ENCODE measurements at regions not wholly inside any gene's neighbourhood (a gene's known extent, or its start where the extent isn't known, plus 50 kb on each side); places are given as distances from the start of the nearest gene placed in this dataset.

- H3K9ac ChIP-seq (ENCODE audit: low read length): no peak overlapping the region
- POLR2A ChIA-PET: no interaction called here
- no peak for ATAC-seq
Measured at GRCh38 chr3:165491487-165491886, 295.3 kb upstream of the SLITRK3 start.

More at GRCh38 chr3:165491487-165491886, 295.3 kb upstream of the SLITRK3 start:
- H3K4me3 ChIP-seq (replicated peaks in 1 of 2; ENCODE audit: low read depth in 1 of 2, low read length in 2 of 2): no peak overlapping the region
- BruUV-seq (replicated peaks): no TSS peak
- no peaks in the 10 kb centered on the region for H4K20me1 ChIP-seq (ENCODE audit: insufficient read depth)
- no peaks in the 10 kb centered on the region for H3K79me2 ChIP-seq (ENCODE audit: insufficient read depth, low read length)
- H3K9me2 ChIP-seq (ENCODE audit: insufficient read depth): no peaks in the 10 kb centered on the region
- H3K36me3 ChIP-seq (ENCODE audit: control insufficient read depth in 1 of 2, insufficient read depth in 2 of 2, low read length in 2 of 2): no peaks in the 10 kb centered on the region
- intact Hi-C loops (cut with micrococcal nuclease): no loop called here
- no peaks in the 10 kb centered on the region for H3K9me3 ChIP-seq (ENCODE audit: control insufficient read depth in 1 of 2, insufficient read depth in 1 of 2, low read depth in 1 of 2, low read length in 2 of 2)
- H2AFZ ChIP-seq (ENCODE audit: low read depth, low read length, poor library complexity, severe bottlenecking): no peak overlapping the region
- RAD21 ChIA-PET (ENCODE audit: low non-redundant PET in 1 of 2, low total read pairs in 2 of 2, uncharacterized antibody in 2 of 2, unreplicated experiment in 2 of 2): no interaction called here
- DNase-seq (ENCODE audit: low read depth, low spot score): no peak
- H3K27me3 ChIP-seq (ENCODE audit: insufficient read depth, low read length): no peaks in the 10 kb centered on the region
- TF ChIP-seq EZH2phosphoT487 (IDR thresholded peaks at IDR 0.05; ENCODE audit: borderline replicate concordance) (no peak), MAX (IDR thresholded peaks at IDR 0.05) (no peak), FOSL1 (IDR thresholded peaks at IDR 0.05; ENCODE audit: low read depth) (no peak), YY1 (IDR thresholded peaks at IDR 0.05; ENCODE audit: extremely low read depth, insufficient replicate concordance, low read depth, low read length) (no peak), EZH2 (IDR thresholded peaks at IDR 0.05) (no peak), EGR1 (IDR thresholded peaks at IDR 0.05; ENCODE audit: low read depth) (no peak), SIN3A (IDR thresholded peaks at IDR 0.05; ENCODE audit: low read depth) (no peak), RAD21 (IDR thresholded peaks at IDR 0.05; ENCODE audit: low read depth) (no peak), ZNF274 (IDR thresholded peaks at IDR 0.05; ENCODE audit: low read depth, low read length) (no peak), SRF (IDR thresholded peaks at IDR 0.05; ENCODE audit: low read depth) (no peak), REST (IDR thresholded peaks at IDR 0.05; ENCODE audit: low read depth) (no peak), CEBPB (IDR thresholded peaks at IDR 0.05; ENCODE audit: low read depth) (no peak), TCF7L2 (IDR thresholded peaks at IDR 0.05; ENCODE audit: borderline replicate concordance, extremely low read depth, insufficient read depth, insufficient read length) (no peak)
- CTCF ChIA-PET: no interaction called here
- H3K4me1 ChIP-seq (ENCODE audit: control insufficient read depth in 1 of 2, insufficient read depth in 2 of 2, low read length in 2 of 2): no peaks in the 10 kb centered on the region
- H3K27ac ChIP-seq (ENCODE audit: low read depth, low read length): no peak overlapping the region
- H3K4me2 ChIP-seq (ENCODE audit: low read length): no peak overlapping the region
